CD4-positive, alpha-beta T cell (primary cell): ENCODE measurements at regions not wholly inside any gene's neighbourhood (a gene's known extent, or its start where the extent isn't known, plus 50 kb on each side); places are given as distances from the start of the nearest gene placed in this dataset.

ENCODE experiments used
- ATAC-seq: fragments of 200-7000 bp; cut with Tn5 transposase; one replicate; pipeline ENCODE4 v1.10.0; 2022; ENCODE audit warnings: mild to moderate bottlenecking; ENCODE audit not compliant: poor library complexity
- CTCF ChIA-PET: fragments of 350-600 bp; sonication (Branson Sonifier 250); formaldehyde crosslinking; loops from one replicate; lab custom pipeline; 2021; ENCODE audit warnings: antibody characterized with exemption, inconsistent platforms; lab: Charles Lee
- POLR2A ChIA-PET: fragments of 350-600 bp; sonication (Branson Sonifier 250); formaldehyde crosslinking; loops from one replicate; lab custom pipeline; 2021; ENCODE audit warnings: antibody characterized with exemption, inconsistent platforms; lab: Charles Lee
- DNase-seq, 14 experiments: peaks; one replicate each; pipeline ENCODE4 v3.0.0-alpha.2; 2013 to 2020; ENCODE audit warnings: mixed read lengths in 2 of 14
- H3K27ac ChIP-seq, 2 donors: one replicate each; pipeline versions ENCODE4 v1.5.1 to v1.7.0; 2013; ENCODE audit warnings: low read length in 2 of 2, low read depth in 1 of 2, mild to moderate bottlenecking in 1 of 2
- H3K27me3 ChIP-seq, 2 experiments: 1 replicate in 1 of 2; 2 replicates in 1 of 2; pipeline versions ENCODE4 v1.6.1 to v1.7.0; 2013; ENCODE audit warnings: low read length in 2 of 2, control low read depth in 1 of 2, mild to moderate bottlenecking in 1 of 2, moderate library complexity in 1 of 2; ENCODE audit not compliant: insufficient read depth in 2 of 2, control insufficient read depth in 1 of 2
- H3K36me3 ChIP-seq: one replicate; pipeline ENCODE4 v1.6.1; 2013; ENCODE audit warnings: low read length, control low read depth; ENCODE audit not compliant: insufficient read depth
- H3K4me1 ChIP-seq: one replicate; pipeline ENCODE4 v1.6.1; 2013; ENCODE audit warnings: low read length, control low read depth; ENCODE audit not compliant: insufficient read depth
- H3K4me3 ChIP-seq: one replicate; pipeline ENCODE4 v1.5.1; 2013; ENCODE audit warnings: mild to moderate bottlenecking, low read length, moderate library complexity
- H3K9me3 ChIP-seq, 2 experiments: 1 replicate in 1 of 2; 2 replicates in 1 of 2; pipeline versions ENCODE4 v1.6.1 to v1.7.0; 2013; ENCODE audit warnings: low read length in 2 of 2, mild to moderate bottlenecking in 2 of 2, control low read depth in 1 of 2, moderate library complexity in 1 of 2; ENCODE audit not compliant: control insufficient read depth in 1 of 2, insufficient read depth in 1 of 2
- H3K27ac Mint-ChIP-seq: one replicate; pipeline ENCODE4 v1.8.0; 2020; ENCODE audit warnings: mixed read lengths
- H3K27me3 Mint-ChIP-seq: one replicate; pipeline ENCODE4 v1.8.0; 2021; ENCODE audit warnings: mixed read lengths
- H3K36me3 Mint-ChIP-seq: one replicate; pipeline ENCODE4 v1.8.0; 2021; ENCODE audit warnings: low read depth, mixed read lengths
- H3K4me1 Mint-ChIP-seq: one replicate; pipeline ENCODE4 v1.8.0; 2021; ENCODE audit warnings: low read depth, mixed read lengths
- H3K4me3 Mint-ChIP-seq: one replicate; pipeline ENCODE4 v1.8.0; 2020; ENCODE audit warnings: mild to moderate bottlenecking, mixed read lengths
- H3K9me3 Mint-ChIP-seq: one replicate; pipeline ENCODE4 v1.8.0; 2020; ENCODE audit warnings: mixed read lengths
- CTCF ChIP-seq: fragments of 200-600 bp; IDR thresholded peaks from one replicate; pipeline ENCODE4 v1.8.0; 2022; ENCODE audit warnings: antibody characterized with exemption, mild to moderate bottlenecking
- intact Hi-C, 2 experiments: fragments of 100-400 bp; cut with DNase I in 1 of 2; cut with micrococcal nuclease in 1 of 2; formaldehyde crosslinking; loops; one replicate each; pipeline versions ENCODE4 v1.15.1 to v1.9.0; 2023 to 2025; cut with DNase I, micrococcal nuclease

- intact Hi-C loops = no loop called here
- H3K27ac Mint-ChIP-seq = no peak overlapping the region
- no peak for ATAC-seq
Measured at GRCh38 chrX:97806946-97807345, 923.2 kb downstream of the RPA4 start.

DNA sequence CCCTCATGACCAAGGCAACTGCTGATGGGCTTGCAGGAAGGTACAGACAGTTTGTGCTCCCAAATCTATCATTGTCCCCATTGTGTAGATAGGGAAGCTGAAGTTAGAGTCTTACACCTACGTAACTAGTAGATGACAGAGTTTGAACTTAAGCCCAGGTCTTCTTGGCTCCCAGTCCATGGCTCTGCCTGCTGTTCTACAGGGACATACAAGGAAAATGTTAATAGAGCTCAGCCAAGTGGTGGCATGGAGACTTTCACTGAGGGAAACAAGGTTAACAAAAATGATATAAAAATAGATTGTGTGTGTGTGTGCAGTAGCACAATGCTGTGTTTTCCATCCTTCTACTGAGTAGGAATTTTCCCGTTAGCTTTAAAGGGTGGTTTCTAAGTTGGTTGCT is 936.5 kb downstream of the RPA4 start:
- intact Hi-C loops = no loop called here
- no peaks in the 10 kb centered on the region for H3K9me3 Mint-ChIP-seq
- no peak for ATAC-seq
- H3K4me3 Mint-ChIP-seq = no peak overlapping the region
- no peak overlapping the region for H3K27ac Mint-ChIP-seq
- ChIA-PET CTCF (no interaction called here), POLR2A (no interaction called here)
- H3K27me3 ChIP-seq = no peaks in the 10 kb centered on the region
- no peaks in the 10 kb centered on the region for H3K36me3 Mint-ChIP-seq
- no peaks in the 10 kb centered on the region for H3K9me3 ChIP-seq
- no peak for DNase-seq
- no peak overlapping the region for H3K4me3 ChIP-seq
- H3K4me1 Mint-ChIP-seq = no peaks in the 10 kb centered on the region
- H3K4me1 ChIP-seq = no peaks in the 10 kb centered on the region
- no peaks in the 10 kb centered on the region for H3K36me3 ChIP-seq
- TF ChIP-seq CTCF = no peak
- no peaks in the 10 kb centered on the region for H3K27me3 Mint-ChIP-seq
- no peak overlapping the region for H3K27ac ChIP-seq

More at GRCh38 chrX:97806946-97807345, 923.2 kb downstream of the RPA4 start:
- Mint-ChIP-seq H3K36me3 (no peaks in the 10 kb centered on the region), H3K4me3 (no peak overlapping the region), H3K27me3 (no peaks in the 10 kb centered on the region), H3K9me3 (no peaks in the 10 kb centered on the region), H3K4me1 (no peaks in the 10 kb centered on the region)
- Histone ChIP-seq H3K36me3 (no peaks in the 10 kb centered on the region), H3K9me3 (no peaks in the 10 kb centered on the region), H3K27ac (no peak overlapping the region), H3K4me3 (no peak overlapping the region), H3K4me1 (no peaks in the 10 kb centered on the region), H3K27me3 (no peaks in the 10 kb centered on the region)
- ChIA-PET CTCF (no interaction called here), POLR2A (no interaction called here)
- TF ChIP-seq CTCF = no peak
- DNase-seq = no peak

GRCh38 chrX:97828471-97828870 is 944.8 kb downstream of the RPA4 start:
- CTCF ChIA-PET = no interaction called here
- intact Hi-C loops = no loop called here

More at GRCh38 chrX:97828471-97828870, 944.8 kb downstream of the RPA4 start:
- ATAC-seq (no peak), DNase-seq (no peak)
- H3K9me3 Mint-ChIP-seq = no peaks in the 10 kb centered on the region
- H3K4me1 Mint-ChIP-seq = no peaks in the 10 kb centered on the region
- no peak overlapping the region for H3K4me3 ChIP-seq
- POLR2A ChIA-PET = no interaction called here
- no peaks in the 10 kb centered on the region for H3K4me1 ChIP-seq
- H3K9me3 ChIP-seq = no peaks in the 10 kb centered on the region
- no peak for TF ChIP-seq CTCF
- no peak overlapping the region for H3K27ac Mint-ChIP-seq
- no peaks in the 10 kb centered on the region for H3K27me3 Mint-ChIP-seq
- no peaks in the 10 kb centered on the region for H3K36me3 Mint-ChIP-seq
- H3K36me3 ChIP-seq = no peaks in the 10 kb centered on the region
- H3K4me3 Mint-ChIP-seq = no peak overlapping the region
- H3K27ac ChIP-seq = no peak overlapping the region
- H3K27me3 ChIP-seq = no peaks in the 10 kb centered on the region
